GM11168 (cell line): ENCODE measurements at regions not wholly inside any gene's neighbourhood (a gene's known extent, or its start where the extent isn't known, plus 50 kb on each side); places are given as distances from the start of the nearest gene placed in this dataset.
"Not testable (repeated sequence)": the region's sequence is repeated elsewhere in the genome, so short reads cannot be mapped to it uniquely, and the experiment has no call there.

Experiments
- in situ Hi-C: fragments of 300-500 bp; cut with MboI; formaldehyde crosslinking; loops from one replicate; pipeline ENCODE4 v1.12.0; 2022; ENCODE audit warnings: low sequenced_read_pairs; ENCODE audit not compliant: unreplicated experiment

- in situ Hi-C loops, result no loop called here
Measured at GRCh38 chr5:143898916-143899591, 87.1 kb downstream of the HMHB1 start.

- in situ Hi-C loops, result no loop called here
Measured at GRCh38 chr5:143908959-143909358, 97.0 kb downstream of the HMHB1 start.

GRCh38 chr5:143913008-143913752 lies 101.2 kb downstream of the HMHB1 start:
- in situ Hi-C loops, result no loop called here

- in situ Hi-C loops, result no loop called here
Measured at GRCh38 chr5:143914756-143915155, 102.8 kb downstream of the HMHB1 start.

- in situ Hi-C loops, result no loop called here
Measured at GRCh38 chr5:143916451-143916850, 104.5 kb downstream of the HMHB1 start.

- in situ Hi-C loops, result no loop called here
Measured at GRCh38 chr5:143918961-143919360, 107.0 kb downstream of the HMHB1 start.

GRCh38 chr5:143920772-143921171 lies 108.8 kb downstream of the HMHB1 start:
- in situ Hi-C loops, result no loop called here

- in situ Hi-C loops, result no loop called here
Measured at GRCh38 chr5:143921525-143922311, 109.8 kb downstream of the HMHB1 start.

- in situ Hi-C loops, result no loop called here
Measured at GRCh38 chr5:143922718-143923117, 110.8 kb downstream of the HMHB1 start.

- in situ Hi-C loops, result no loop called here
Measured at GRCh38 chr5:143923634-143924266, 111.8 kb downstream of the HMHB1 start.

GRCh38 chr5:143924311-143924978 lies 112.5 kb downstream of the HMHB1 start:
- in situ Hi-C loops, result no loop called here

- in situ Hi-C loops, result not testable (repeated sequence)
Measured at GRCh38 chr5:143924979-143925325, 113.0 kb downstream of the HMHB1 start.

- in situ Hi-C loops, result no loop called here
Measured at GRCh38 chr5:143929486-143929885, 117.5 kb downstream of the HMHB1 start.

GRCh38 chr5:143930561-143930960 lies 118.6 kb downstream of the HMHB1 start:
- in situ Hi-C loops, result no loop called here

- in situ Hi-C loops, result no loop called here
Measured at GRCh38 chr5:143931476-143931875, 119.5 kb downstream of the HMHB1 start.

GRCh38 chr5:143931986-143932385 lies 120.0 kb downstream of the HMHB1 start:
- in situ Hi-C loops, result no loop called here

GRCh38 chr5:143932584-143932983 lies 120.6 kb downstream of the HMHB1 start:
- in situ Hi-C loops, result no loop called here

GRCh38 chr5:143933451-143933850 lies 121.5 kb downstream of the HMHB1 start:
- in situ Hi-C loops, result no loop called here

- in situ Hi-C loops, result no loop called here
Measured at GRCh38 chr5:143934821-143935220, 122.9 kb downstream of the HMHB1 start.

- in situ Hi-C loops, result no loop called here
Measured at GRCh38 chr5:143938230-143938629, 126.3 kb downstream of the HMHB1 start.
